ENCODE measurements at regions not wholly inside any gene's neighbourhood (a gene's known extent, or its start where the extent isn't known, plus 50 kb on each side); places are given as distances from the start of the nearest gene placed in this dataset.

- no peak for TF ChIP-seq CTCF (IDR thresholded peaks at IDR 0.05; ENCODE audit: low read depth, low read length)
- no peak for TF ChIP-seq EZH2phosphoT487 (IDR thresholded peaks at IDR 0.05; ENCODE audit: low read depth)
Observed at GRCh38 chr4:41396869-41397268, 140.1 kb downstream of the UCHL1 start.

All from OCI-LY3 (cell line).